GM12878 (cell line): ENCODE measurements at regions not wholly inside any gene's neighbourhood (a gene's known extent, or its start where the extent isn't known, plus 50 kb on each side); places are given as distances from the start of the nearest gene placed in this dataset.

ENCODE experiments used
- CHD2 ChIP-seq: IDR thresholded peaks from 2 replicates; pipeline ENCODE4 v1.6.1; 2011; ENCODE audit warnings: low read depth, low read length, improper control_type of control experiment, borderline replicate concordance
- E2F4 ChIP-seq: IDR thresholded peaks from 2 replicates; pipeline ENCODE4 v1.6.1; 2012; ENCODE audit warnings: low read depth, low read length, improper control_type of control experiment
- FOXK2 ChIP-seq: fragments of 450-650 bp; IDR thresholded peaks from 2 replicates; pipeline ENCODE4 v1.6.1; 2017; ENCODE audit warnings: mild to moderate bottlenecking, moderate library complexity
- JUND ChIP-seq: IDR thresholded peaks from 2 replicates; pipeline ENCODE4 v1.6.1; 2012; ENCODE audit warnings: low read depth, mild to moderate bottlenecking, low read length, improper control_type of control experiment, moderate library complexity
- POLR2AphosphoS2 ChIP-seq: IDR thresholded peaks from 2 replicates; pipeline ENCODE4 v1.6.1; 2011; ENCODE audit warnings: low read depth, mild to moderate bottlenecking, low read length, improper control_type of control experiment, moderate library complexity
- POLR2AphosphoS5 ChIP-seq: IDR thresholded peaks from 2 replicates; pipeline ENCODE4 v1.6.1; 2011; ENCODE audit warnings: mild to moderate bottlenecking, low read length, inconsistent platforms
- RFX5 ChIP-seq: IDR thresholded peaks from 2 replicates; pipeline ENCODE4 v1.6.1; 2011; ENCODE audit warnings: low read depth, low read length, improper control_type of control experiment
- SIN3A ChIP-seq: IDR thresholded peaks from 2 replicates; pipeline ENCODE4 v1.6.1; 2012; ENCODE audit warnings: low read depth, low read length, improper control_type of control experiment
- SMARCA5 ChIP-seq: fragments of 450-650 bp; IDR thresholded peaks from 2 replicates; pipeline ENCODE4 v1.6.1; 2017; ENCODE audit warnings: mild to moderate bottlenecking
- TF ChIP-seq, protein P1 (sequence below), 3 experiments: IDR thresholded peaks in 2 of 3; conservative IDR thresholded peaks in 1 of 3; 2 replicates each; pipeline ENCODE4 v1.5.1; 2011; ENCODE audit warnings: low read depth in 3 of 3, low read length in 3 of 3, mild to moderate bottlenecking in 3 of 3, control low read depth in 2 of 3, moderate library complexity in 2 of 3, inconsistent platforms in 1 of 3, mixed read lengths in 1 of 3; ENCODE audit not compliant: control insufficient read depth in 2 of 3, insufficient read depth in 1 of 3; ENCODE audit errors: extremely low read depth in 1 of 3
- TF ChIP-seq, protein P2 (sequence below): IDR thresholded peaks from 2 replicates; pipeline ENCODE4 v1.6.1; 2012; ENCODE audit warnings: mild to moderate bottlenecking, low read depth, low read length

DNA sequence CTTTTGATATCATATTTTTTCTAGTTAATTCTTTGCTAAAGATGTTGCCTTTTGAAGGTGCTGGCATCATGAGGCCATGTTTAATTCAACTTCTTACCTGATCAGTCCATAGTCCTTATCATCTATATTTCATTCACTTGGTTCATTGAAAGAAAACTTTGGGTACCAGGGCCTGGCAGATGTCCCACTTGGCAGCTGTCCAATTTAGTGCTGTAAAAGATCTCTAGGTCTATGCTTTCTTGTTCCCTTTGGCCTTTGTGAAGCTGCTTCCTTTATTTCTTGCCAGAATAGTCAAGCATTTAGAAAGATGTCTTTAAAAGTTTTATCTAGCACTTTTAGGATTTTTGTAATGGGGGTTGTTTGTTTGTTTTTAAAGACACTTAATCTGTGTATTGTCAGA, 61.7 kb upstream of the EYA4 start:
- TF ChIP-seq RFX5 (no peak), SIN3A (no peak), POLR2AphosphoS2 (no peak), E2F4 (no peak), CHD2 (no peak), FOXK2 (no peak), JUND (no peak), SMARCA5 (no peak), POLR2AphosphoS5 (no peak)
- TF ChIP-seq, protein P1, sequence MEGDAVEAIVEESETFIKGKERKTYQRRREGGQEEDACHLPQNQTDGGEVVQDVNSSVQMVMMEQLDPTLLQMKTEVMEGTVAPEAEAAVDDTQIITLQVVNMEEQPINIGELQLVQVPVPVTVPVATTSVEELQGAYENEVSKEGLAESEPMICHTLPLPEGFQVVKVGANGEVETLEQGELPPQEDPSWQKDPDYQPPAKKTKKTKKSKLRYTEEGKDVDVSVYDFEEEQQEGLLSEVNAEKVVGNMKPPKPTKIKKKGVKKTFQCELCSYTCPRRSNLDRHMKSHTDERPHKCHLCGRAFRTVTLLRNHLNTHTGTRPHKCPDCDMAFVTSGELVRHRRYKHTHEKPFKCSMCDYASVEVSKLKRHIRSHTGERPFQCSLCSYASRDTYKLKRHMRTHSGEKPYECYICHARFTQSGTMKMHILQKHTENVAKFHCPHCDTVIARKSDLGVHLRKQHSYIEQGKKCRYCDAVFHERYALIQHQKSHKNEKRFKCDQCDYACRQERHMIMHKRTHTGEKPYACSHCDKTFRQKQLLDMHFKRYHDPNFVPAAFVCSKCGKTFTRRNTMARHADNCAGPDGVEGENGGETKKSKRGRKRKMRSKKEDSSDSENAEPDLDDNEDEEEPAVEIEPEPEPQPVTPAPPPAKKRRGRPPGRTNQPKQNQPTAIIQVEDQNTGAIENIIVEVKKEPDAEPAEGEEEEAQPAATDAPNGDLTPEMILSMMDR (IDR thresholded peaks at IDR 0.05 in 2 of 3, conservative IDR thresholded peaks at IDR 0.05 in 1 of 3; ENCODE audit: control insufficient read depth in 2 of 3, extremely low read depth in 1 of 3, insufficient read depth in 1 of 3, low read depth in 3 of 3, low read length in 3 of 3) = no peak
- TF ChIP-seq, protein P2, sequence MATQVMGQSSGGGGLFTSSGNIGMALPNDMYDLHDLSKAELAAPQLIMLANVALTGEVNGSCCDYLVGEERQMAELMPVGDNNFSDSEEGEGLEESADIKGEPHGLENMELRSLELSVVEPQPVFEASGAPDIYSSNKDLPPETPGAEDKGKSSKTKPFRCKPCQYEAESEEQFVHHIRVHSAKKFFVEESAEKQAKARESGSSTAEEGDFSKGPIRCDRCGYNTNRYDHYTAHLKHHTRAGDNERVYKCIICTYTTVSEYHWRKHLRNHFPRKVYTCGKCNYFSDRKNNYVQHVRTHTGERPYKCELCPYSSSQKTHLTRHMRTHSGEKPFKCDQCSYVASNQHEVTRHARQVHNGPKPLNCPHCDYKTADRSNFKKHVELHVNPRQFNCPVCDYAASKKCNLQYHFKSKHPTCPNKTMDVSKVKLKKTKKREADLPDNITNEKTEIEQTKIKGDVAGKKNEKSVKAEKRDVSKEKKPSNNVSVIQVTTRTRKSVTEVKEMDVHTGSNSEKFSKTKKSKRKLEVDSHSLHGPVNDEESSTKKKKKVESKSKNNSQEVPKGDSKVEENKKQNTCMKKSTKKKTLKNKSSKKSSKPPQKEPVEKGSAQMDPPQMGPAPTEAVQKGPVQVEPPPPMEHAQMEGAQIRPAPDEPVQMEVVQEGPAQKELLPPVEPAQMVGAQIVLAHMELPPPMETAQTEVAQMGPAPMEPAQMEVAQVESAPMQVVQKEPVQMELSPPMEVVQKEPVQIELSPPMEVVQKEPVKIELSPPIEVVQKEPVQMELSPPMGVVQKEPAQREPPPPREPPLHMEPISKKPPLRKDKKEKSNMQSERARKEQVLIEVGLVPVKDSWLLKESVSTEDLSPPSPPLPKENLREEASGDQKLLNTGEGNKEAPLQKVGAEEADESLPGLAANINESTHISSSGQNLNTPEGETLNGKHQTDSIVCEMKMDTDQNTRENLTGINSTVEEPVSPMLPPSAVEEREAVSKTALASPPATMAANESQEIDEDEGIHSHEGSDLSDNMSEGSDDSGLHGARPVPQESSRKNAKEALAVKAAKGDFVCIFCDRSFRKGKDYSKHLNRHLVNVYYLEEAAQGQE = no peak
